B cell (primary cell): ENCODE measurements at regions not wholly inside any gene's neighbourhood (a gene's known extent, or its start where the extent isn't known, plus 50 kb on each side); places are given as distances from the start of the nearest gene placed in this dataset.

ENCODE experiments used
- CTCF ChIP-seq: fragments of 200-600 bp; IDR thresholded peaks from one replicate; pipeline ENCODE4 v1.8.0; 2022; ENCODE audit warnings: antibody characterized with exemption, mild to moderate bottlenecking
- EZH2 ChIP-seq: IDR thresholded peaks from 2 replicates; pipeline ENCODE4 v1.6.1; 2012; ENCODE audit warnings: borderline replicate concordance, low read depth, mild to moderate bottlenecking, moderate library complexity, low read length; ENCODE audit not compliant: insufficient read depth, poor library complexity, severe bottlenecking

- TF ChIP-seq CTCF: no peak
- no peak for TF ChIP-seq EZH2
Measured at GRCh38 chr11:11155962-11156815, 196.9 kb downstream of the CSNK2A3 start.
